ENCODE measurements at regions not wholly inside any gene's neighbourhood (a gene's known extent, or its start where the extent isn't known, plus 50 kb on each side); places are given as distances from the start of the nearest gene placed in this dataset.
A peak's percentile ranks its signal among the peaks of the same experiment; 100 is the strongest.

GRCh38 chr1:115144176-115144575 lies 54.9 kb upstream of the TSPAN2 start:
- FAIRE-seq (peak; percentile 94), DNase-seq (ENCODE audit: low spot score) (peak; percentile 65)

GRCh38 chr1:115142616-115143015 lies 53.3 kb upstream of the TSPAN2 start:
- DNase-seq (ENCODE audit: low spot score) (no peak), FAIRE-seq (no peak)

- FAIRE-seq (no peak), DNase-seq (ENCODE audit: low spot score) (no peak)
Observed at GRCh38 chr1:115141145-115141454, 51.8 kb upstream of the TSPAN2 start.

- DNase-seq (ENCODE audit: low spot score) (no peak), FAIRE-seq (no peak)
Observed at GRCh38 chr1:115140442-115141144, 51.3 kb upstream of the TSPAN2 start.

- no peak for FAIRE-seq
- no peak for DNase-seq (ENCODE audit: low spot score)
Observed at GRCh38 chr1:115139381-115139780, 50.1 kb upstream of the TSPAN2 start.
